Breast epithelium (tissue), 4 donors: ENCODE measurements at regions not wholly inside any gene's neighbourhood (a gene's known extent, or its start where the extent isn't known, plus 50 kb on each side); places are given as distances from the start of the nearest gene placed in this dataset.

ENCODE experiments used
- DNase-seq, 2 donors: peaks; one replicate each; pipeline ENCODE4 v3.0.0-alpha.2; 2019; ENCODE audit warnings: low spot score in 2 of 2
- H3K27ac ChIP-seq, 2 donors: fragments of 200-600 bp; sonication (generic) in 1 of 2; one replicate each; pipeline ENCODE4 v1.5.1; 2016 to 2019; ENCODE audit warnings: mild to moderate bottlenecking in 1 of 2
- H3K27me3 ChIP-seq, 2 donors: fragments of 200-600 bp; sonication (generic) in 1 of 2; one replicate each; pipeline versions ENCODE4 v1.5.1 to v1.6.0; 2017 to 2019; ENCODE audit warnings: control low read depth in 1 of 2, mild to moderate bottlenecking in 1 of 2
- H3K36me3 ChIP-seq: fragments of 200-600 bp; one replicate; pipeline ENCODE4 v1.5.1; 2019
- H3K4me1 ChIP-seq, 2 donors: fragments of 200-600 bp; sonication (generic); one replicate each; pipeline ENCODE4 v1.5.1; 2016 to 2019; ENCODE audit warnings: control low read depth in 1 of 2
- H3K4me3 ChIP-seq, 3 donors: fragments of 200-600 bp; sonication (generic); 1 replicate in 2 of 3; 2 replicates in 1 of 3; pipeline ENCODE4 v1.5.1; 2016 to 2019; ENCODE audit warnings: mild to moderate bottlenecking in 3 of 3, moderate library complexity in 2 of 3
- H3K9me3 ChIP-seq, 2 donors: fragments of 200-600 bp; sonication (generic) in 1 of 2; one replicate each; pipeline ENCODE4 v1.5.1; 2016 to 2019; ENCODE audit warnings: control low read depth in 1 of 2
- POLR2A ChIP-seq: fragments of 450-650 bp; IDR thresholded peaks from one replicate; pipeline ENCODE4 v1.6.1; 2016; ENCODE audit warnings: antibody characterized with exemption, mild to moderate bottlenecking, moderate library complexity
- POLR2AphosphoS5 ChIP-seq, 3 donors: sonication (generic); formaldehyde crosslinking; IDR thresholded peaks; one replicate each; pipeline ENCODE4 v1.6.1; 2017; ENCODE audit warnings: antibody characterized with exemption in 3 of 3
- intact Hi-C: fragments of 100-400 bp; cut with DNase I; formaldehyde crosslinking; loops from one replicate; pipeline ENCODE4 v1.15.1; 2023; ENCODE audit warnings: low total_unique reads
- TF ChIP-seq, protein P1 (sequence below), 3 donors: fragments of 450-650 bp; IDR thresholded peaks; one replicate each; pipeline ENCODE4 v1.5.1; 2016 to 2017; ENCODE audit warnings: antibody characterized with exemption in 3 of 3, mild to moderate bottlenecking in 3 of 3, moderate library complexity in 3 of 3

DNA sequence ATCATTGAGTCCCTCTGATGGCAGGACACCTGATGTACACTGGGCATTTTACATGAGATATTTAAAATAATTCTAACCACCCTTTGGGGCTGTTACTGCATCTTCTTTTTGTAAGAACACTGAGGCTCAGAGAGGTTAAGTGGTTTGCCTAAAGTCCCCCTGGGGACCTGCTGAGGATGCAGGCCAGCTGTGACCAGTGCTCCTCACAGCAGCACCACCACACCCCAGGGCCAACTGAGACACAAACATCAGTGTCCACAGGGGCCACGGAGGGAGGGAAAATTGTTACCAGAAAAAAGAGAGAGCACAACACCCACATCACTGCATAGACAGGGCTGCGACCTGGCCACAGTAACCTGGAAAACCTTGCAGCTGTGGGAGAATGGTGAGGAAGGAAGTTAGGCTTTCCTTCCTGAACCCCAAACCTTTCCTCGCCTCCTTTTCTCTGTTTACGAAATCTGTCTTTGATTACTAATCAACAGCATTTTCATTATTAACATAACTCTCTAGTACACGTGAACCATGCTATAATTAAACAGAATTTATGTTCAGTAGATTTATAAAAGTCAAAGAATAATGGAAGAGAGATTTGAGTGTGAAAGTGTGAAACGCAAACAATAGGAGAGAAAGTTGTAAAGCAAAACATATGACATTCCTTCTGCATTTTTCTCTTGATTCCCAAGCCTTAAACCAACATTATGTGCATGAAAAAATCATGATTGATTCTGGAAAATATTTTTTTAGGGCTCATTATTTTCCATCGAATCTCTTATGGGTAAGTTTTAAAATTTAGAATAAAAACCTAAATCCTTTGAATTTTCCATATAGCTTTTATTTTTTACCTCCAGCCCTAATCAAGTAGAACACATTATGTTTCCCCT, 228.1 kb upstream of the DAPK1 start:
- no peak for TF ChIP-seq POLR2AphosphoS5 (IDR thresholded peaks at IDR 0.05)
- TF ChIP-seq POLR2A: no peak
- TF ChIP-seq, protein P1, sequence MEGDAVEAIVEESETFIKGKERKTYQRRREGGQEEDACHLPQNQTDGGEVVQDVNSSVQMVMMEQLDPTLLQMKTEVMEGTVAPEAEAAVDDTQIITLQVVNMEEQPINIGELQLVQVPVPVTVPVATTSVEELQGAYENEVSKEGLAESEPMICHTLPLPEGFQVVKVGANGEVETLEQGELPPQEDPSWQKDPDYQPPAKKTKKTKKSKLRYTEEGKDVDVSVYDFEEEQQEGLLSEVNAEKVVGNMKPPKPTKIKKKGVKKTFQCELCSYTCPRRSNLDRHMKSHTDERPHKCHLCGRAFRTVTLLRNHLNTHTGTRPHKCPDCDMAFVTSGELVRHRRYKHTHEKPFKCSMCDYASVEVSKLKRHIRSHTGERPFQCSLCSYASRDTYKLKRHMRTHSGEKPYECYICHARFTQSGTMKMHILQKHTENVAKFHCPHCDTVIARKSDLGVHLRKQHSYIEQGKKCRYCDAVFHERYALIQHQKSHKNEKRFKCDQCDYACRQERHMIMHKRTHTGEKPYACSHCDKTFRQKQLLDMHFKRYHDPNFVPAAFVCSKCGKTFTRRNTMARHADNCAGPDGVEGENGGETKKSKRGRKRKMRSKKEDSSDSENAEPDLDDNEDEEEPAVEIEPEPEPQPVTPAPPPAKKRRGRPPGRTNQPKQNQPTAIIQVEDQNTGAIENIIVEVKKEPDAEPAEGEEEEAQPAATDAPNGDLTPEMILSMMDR (IDR thresholded peaks at IDR 0.05): no peak
- Histone ChIP-seq H3K9me3 (no peaks in the 10 kb centered on the region), H3K27me3 (no peaks in the 10 kb centered on the region), H3K4me1 (peaks cover 5 to 6% of the 10 kb centered on the region in 2 donors), H3K36me3 (no peaks in the 10 kb centered on the region), H3K27ac (peak overlapping the region; percentile 17 to 86), H3K4me3 (no peak overlapping the region)
- no peak for DNase-seq
- intact Hi-C loops: no loop called here

DNA sequence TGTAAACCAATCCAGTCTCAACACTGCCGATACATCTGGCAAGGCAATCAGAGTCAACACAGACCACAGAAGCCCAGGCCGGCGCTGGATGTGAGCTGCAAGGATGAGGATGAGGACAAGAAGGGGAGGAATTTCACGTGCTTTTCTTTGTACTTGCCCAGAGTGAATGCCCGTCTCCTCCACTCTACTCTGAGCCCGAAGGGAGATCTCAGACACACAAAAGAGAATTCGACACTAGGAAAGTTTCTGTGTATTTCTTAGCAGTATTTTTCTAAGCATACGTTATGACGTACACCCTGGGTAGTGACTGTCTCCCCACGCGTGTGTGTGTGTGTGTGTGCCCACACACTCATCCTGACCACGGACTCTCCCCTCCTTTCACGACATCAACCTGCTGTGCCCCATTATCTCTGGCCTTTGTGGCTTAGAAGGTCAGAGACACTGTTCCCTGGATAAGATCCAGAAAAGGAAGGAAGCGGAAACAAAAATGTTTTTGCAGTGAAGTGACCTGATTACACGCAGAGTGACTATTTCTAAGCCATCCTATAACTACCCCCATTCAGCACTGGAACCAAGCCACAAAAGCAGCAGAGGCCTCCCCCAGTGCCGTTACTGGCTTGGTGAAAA, 227.3 kb upstream of the DAPK1 start:
- DNase-seq: no peak

DNA sequence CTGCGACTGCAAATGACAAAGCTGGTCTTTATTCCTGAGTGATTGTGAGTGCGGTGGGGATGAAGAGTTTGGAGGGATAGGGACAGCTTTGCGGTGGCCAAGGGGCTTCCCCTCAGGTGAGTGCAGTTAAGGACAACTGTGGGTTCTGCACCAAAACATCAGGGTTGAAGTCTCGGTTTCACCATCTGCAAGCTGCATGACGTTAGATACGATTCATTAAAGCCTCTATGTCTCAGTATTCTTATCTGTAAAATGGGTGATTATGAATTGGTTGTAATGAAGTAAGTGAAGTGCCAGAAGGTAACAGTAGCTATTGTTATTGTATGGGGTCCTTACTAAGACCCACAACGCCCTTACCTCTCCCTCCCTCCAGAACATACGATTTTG, 226.8 kb upstream of the DAPK1 start:
- TF ChIP-seq POLR2A: no peak
- TF ChIP-seq, protein P1 (IDR thresholded peaks at IDR 0.05): no peak
- no peak for TF ChIP-seq POLR2AphosphoS5 (IDR thresholded peaks at IDR 0.05)
- intact Hi-C loops: no loop called here

More for the DNA sequence above, 227.3 kb upstream of the DAPK1 start:
- H3K4me1 ChIP-seq: peaks cover 5 to 6% of the 10 kb centered on the region in 2 donors
- intact Hi-C loops: no loop called here
- no peaks in the 10 kb centered on the region for H3K36me3 ChIP-seq
- no peaks in the 10 kb centered on the region for H3K27me3 ChIP-seq
- peak overlapping the region in 1 of 3 donors; percentile 37 for H3K4me3 ChIP-seq
- no peak for TF ChIP-seq POLR2A
- TF ChIP-seq POLR2AphosphoS5 (IDR thresholded peaks at IDR 0.05): no peak
- TF ChIP-seq, protein P1 (IDR thresholded peaks at IDR 0.05): no peak
- H3K27ac ChIP-seq: peak overlapping the region; percentile 17 to 86
- no peaks in the 10 kb centered on the region for H3K9me3 ChIP-seq

DNA sequence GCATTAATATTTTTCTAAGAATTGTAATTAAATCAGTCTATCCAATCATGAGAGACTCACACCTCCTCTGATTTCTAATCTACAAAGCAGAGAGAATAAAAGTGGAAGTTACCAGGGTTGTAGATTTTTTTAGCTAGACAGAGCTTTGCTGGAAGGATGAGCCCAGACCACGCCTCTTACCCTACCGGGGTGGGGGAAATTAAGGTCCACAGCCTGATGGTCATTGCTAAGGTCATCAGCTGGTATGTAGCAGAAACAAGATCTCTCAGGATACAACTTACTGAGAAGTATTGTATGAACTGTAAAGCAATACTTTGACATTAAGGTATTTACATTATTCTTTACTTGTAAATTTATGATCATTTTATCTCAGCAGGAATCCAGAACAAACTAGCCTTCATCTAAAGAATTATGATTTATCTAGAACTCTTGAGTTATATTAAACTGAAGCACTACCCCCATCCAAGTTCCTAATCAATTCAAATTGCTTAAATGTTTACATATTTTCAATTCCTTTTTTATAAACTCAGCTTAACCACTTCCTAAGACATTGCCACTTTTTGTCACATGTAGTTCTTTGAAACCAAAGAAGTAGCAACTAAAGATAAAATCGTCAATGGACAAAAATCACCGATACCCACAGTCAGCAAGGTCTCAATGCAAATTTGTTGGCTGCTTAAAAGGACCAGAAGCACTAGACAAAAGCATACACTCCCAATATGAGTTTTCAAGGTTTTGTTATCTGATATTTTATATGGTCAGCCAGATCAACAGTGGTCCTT, 225.8 kb upstream of the DAPK1 start:
- H3K9me3 ChIP-seq: no peaks in the 10 kb centered on the region
- intact Hi-C loops: no loop called here
- no peak overlapping the region for H3K4me3 ChIP-seq
- peak overlapping the region in 1 of 2 donors; percentile 4 for H3K27ac ChIP-seq
- DNase-seq: no peak
- H3K4me1 ChIP-seq: peaks cover 5 to 6% of the 10 kb centered on the region in 2 donors
- no peaks in the 10 kb centered on the region for H3K27me3 ChIP-seq
- TF ChIP-seq POLR2A: no peak
- TF ChIP-seq POLR2AphosphoS5 (IDR thresholded peaks at IDR 0.05): no peak
- TF ChIP-seq, protein P1 (IDR thresholded peaks at IDR 0.05): no peak
- H3K36me3 ChIP-seq: no peaks in the 10 kb centered on the region

More for the DNA sequence above, 226.8 kb upstream of the DAPK1 start:
- no peak for DNase-seq
- peaks cover 5 to 6% of the 10 kb centered on the region in 2 donors for H3K4me1 ChIP-seq
- no peaks in the 10 kb centered on the region for H3K36me3 ChIP-seq
- peak overlapping the region; percentile 17 to 86 for H3K27ac ChIP-seq
- no peaks in the 10 kb centered on the region for H3K9me3 ChIP-seq
- no peak overlapping the region for H3K4me3 ChIP-seq
- no peaks in the 10 kb centered on the region for H3K27me3 ChIP-seq
